HG03520 (cell line): ENCODE measurements at regions not wholly inside any gene's neighbourhood (a gene's known extent, or its start where the extent isn't known, plus 50 kb on each side); places are given as distances from the start of the nearest gene placed in this dataset.

Source experiments
- ATAC-seq: cut with Tn5 transposase; IDR thresholded peaks from one replicate; pipeline ENCODE4 v1.9.1; 2021; ENCODE audit warnings: mild to moderate bottlenecking, moderate library complexity; ENCODE audit not compliant: unreplicated experiment

DNA sequence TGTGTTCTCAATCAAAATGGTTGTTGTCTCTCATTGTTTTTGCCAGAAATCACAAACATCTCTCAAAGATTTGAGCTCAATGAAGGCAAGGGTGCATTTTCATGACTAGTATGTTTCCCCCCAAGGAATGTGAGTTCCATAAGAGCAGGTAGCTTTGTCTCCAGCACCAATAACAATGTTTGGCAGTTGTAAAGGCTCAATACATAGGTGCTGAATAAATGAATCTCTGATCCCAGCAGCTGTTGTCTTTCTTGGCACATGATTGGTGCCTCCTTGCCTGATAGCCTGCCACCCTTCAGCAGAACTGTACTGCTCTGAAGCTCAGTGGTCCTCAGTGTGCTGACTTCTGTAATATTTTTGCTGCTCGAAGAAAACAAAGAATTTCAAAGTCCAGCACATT is 103.1 kb upstream of the CDH11 start:
- ATAC-seq, result no peak

DNA sequence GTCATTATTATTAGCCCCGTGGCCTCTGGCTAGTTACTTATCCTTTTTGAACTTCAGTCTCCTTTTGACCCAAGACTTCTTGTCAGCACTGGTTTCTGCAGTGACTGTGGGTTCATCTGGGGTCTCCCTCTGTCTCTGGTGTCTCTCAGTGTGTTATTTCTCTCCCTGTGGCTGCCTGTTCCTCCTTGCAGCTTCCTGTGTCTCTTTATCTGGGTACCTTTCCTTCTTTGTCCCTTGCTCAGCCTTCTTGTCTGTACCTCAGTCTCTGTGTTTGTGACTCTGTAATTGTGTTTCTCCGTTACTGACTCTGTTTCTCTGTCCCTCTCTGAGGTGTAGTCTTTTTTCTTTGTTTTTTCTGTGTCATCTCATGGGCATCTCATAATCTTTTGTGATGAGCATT is 102.6 kb upstream of the CDH11 start:
- no peak for ATAC-seq

DNA sequence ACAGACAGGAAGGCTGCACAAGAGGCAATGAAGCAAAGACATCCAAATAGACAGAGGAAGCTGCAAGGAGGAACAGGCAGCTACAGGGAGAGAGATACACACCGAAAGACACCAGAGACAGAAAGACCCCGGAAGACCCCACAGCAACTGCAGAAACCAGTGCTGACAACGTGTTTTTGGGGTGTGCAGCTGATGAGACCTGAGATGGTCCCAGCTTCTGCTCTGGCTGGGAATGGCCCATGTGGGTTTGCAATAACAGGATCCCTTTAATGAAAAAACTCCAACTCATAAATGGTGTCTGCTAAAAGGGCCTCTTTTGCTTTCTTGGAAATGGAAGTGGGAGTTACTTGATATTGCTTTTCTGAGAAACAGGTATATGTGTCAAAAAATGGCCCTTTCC is 101.5 kb upstream of the CDH11 start:
- no peak for ATAC-seq

DNA sequence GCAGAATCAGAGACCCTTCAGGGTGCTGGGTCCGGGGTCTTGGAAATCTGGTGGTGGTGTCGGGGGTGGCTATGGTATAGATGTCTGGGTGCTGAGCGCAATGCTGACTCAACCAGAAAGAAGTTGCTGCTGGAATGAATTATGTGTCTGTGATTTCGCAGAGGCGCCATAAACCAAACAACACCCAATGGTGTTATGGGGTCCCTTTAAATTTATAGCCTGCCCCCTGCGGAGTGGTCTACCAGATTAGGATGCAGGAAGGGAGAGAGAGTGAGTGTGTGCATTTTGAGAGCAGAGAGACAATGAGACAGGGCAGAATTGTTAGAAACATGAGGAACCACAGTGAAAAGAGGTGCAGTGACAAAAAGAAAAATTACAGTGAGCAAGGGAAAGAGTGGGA is 100.7 kb upstream of the CDH11 start:
- no peak for ATAC-seq

DNA sequence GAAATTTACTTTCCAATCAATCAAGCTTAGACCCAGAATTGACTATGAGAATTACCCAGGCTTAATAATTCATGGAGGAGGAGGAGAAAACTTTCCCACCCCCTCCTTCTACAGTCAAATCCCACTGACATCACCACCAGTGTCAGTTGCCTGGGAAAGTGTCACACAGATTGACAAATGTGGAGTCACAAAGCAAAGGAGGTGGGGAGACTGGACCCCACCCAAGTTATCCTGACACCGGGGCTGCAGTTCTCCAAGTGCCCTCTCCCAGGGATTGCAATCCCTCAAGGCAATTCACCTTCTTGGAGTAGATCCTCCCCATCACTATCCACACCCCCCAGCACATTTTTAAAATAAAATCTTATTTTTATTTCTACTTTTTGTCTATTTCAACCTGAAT is 100.2 kb upstream of the CDH11 start:
- ATAC-seq, result no peak

DNA sequence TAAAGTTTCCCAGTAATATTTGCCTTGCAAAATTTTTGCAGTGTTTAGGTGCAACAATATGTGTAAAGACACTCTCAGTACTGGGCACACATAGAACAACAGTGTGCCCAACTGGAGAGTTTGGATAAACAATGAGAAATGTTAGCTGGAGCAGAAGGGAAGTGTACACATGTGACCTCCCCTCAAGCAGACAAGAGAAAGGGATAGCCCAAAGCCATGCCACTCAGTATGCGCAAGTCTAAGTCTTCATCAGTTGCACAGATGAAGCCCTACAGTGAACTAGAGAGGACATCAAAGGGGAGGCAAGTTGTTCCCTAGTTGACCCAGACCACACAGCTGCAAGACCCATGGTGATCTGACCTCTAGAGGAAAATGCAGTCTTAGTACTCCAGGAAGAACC is 97.9 kb upstream of the CDH11 start:
- no peak for ATAC-seq

DNA sequence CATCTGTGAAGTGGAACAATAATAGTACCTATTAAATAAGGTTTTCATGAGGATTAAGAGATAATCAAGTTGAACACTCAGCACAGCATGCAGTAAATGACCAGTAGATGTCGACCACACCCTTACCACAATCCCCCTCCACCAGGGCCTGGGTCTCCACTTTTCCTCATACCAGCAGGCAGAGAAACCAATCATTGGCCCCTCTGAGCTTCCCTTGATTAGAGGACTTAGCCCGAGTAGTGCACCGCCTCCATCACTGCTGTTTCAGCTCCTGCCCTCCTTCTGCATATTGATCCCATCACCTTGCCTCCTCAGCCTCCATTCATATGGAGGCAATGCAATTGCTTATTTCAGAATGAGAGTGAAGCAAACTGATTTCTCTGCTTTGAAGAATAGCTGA is 96.5 kb upstream of the CDH11 start:
- ATAC-seq, result no peak

DNA sequence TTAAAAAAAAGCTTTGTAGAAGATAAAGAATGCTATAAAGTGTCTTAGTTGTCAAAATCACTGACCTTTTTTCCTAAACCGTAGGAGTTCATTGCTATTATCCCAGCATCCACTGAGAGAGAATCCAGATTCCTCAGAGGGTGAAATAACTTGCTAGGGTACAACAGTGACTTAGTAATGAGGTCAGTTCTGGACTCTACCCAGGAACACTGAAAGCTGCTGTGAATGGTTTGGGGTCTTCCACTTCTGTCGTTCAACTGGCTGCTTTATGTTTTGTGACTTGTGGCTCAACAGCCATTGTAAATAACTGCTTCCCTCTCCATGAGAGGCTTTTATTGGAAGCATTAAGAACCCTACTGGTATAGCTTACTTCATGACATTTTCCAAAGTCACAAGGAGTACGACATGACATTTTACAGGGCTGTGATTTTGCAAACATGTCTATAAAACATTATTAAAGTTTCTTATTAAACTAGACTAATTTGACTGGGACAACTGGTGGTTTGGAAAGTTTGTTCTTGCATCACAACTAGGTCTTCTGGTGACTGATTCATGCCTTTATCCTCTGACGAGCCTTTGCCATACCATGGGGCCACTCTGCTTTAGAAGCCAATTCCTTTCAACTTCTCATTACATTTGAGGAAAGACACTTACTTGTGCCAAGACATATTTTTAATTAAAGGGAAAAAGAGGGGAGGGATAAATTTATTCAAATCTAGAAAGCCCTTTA is 92.2 kb upstream of the CDH11 start:
- ATAC-seq, result no peak

DNA sequence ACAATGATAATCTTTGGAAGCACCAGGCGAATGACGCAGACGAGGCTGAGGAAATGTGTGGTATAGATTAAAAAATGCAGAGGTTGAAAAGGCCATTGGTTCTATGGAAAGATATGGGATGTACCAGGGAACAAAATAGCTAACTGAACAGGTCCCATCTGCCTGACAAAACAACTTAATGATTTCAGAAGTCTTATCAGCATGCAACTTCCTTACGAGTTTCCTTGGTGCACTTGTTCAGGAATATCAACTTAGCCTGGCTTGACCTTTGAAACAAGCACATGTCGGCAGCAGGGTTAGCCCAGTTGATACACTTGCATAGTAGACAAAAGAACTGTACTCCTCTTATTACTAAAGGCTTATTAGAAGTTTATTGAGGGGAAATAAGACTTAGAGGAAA is 90.9 kb upstream of the CDH11 start:
- no peak for ATAC-seq

DNA sequence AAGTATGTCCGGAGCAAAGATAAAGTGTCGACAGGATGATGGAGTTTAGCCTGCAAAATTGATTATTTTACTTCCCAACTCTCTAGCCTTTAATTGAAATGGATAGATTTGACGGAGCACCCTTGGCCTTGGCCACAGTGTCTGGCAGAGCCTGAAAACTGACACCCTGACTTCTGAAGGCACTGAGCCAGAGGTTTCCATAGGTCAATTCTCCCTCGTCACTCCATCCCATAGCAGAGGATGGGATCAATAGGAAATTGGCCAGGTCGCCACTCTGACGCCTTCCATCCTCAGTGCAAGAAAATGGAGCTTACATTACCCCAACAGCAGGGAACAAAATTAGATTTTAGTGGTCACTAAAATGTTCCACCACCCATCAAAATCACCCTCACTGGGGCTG is 90.4 kb upstream of the CDH11 start:
- ATAC-seq, result no peak

DNA sequence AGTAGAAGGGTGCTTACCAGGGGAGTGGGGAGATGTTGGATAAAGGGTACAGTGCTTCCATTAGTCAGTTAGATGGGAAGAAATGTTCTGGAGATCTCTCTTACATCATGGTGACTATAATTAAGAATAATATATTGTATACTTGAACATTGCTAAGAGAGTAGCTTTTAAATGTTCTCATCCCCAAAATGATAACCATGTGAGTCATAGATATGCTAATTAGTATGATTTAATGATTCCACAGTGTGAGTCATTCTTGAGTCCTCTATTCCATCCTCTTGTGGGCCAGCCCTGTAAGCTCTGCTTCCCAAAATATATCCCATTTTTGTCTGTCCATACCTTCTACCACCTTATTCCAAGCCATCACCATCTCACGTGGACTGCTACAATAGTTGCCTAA is 80.6 kb upstream of the CDH11 start:
- ATAC-seq, result no peak

DNA sequence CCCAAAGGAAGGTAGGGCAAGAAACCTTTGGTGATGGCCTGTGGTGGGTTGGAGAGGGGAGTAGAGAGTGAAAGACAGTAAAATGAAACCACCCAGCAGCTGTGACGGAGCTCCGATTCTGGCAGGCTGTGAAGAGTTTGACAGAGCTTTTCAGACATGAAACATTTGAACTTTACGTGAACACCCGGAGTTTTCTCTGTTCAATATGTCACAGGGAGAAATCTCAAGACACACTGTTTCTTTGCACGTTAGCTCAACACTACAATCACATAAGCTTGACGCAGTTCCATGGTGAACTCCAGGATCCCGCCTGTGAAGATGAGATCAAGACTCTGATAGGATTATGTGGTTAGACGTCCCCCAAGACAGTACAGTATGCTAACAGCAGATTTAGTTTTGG is 79.6 kb upstream of the CDH11 start:
- no peak for ATAC-seq

DNA sequence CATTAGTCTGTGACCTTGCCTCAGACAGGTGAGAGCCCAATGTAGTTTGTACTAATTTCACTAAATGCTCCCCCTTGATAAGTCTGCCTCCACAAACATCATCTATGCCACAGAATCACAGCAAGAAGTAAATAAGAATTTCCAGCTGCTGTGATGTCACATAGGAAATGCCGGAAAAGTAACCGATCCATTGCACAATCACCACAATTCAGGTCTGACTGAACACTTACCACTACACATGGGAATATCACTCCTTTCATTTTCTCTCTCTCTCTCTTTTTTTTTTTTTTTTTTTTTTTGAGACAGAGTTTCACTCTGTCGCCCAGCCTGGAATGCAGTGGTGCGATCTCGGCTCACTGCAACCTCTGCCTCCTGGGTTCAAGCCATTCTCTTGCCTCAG is 79.0 kb upstream of the CDH11 start:
- no peak for ATAC-seq

DNA sequence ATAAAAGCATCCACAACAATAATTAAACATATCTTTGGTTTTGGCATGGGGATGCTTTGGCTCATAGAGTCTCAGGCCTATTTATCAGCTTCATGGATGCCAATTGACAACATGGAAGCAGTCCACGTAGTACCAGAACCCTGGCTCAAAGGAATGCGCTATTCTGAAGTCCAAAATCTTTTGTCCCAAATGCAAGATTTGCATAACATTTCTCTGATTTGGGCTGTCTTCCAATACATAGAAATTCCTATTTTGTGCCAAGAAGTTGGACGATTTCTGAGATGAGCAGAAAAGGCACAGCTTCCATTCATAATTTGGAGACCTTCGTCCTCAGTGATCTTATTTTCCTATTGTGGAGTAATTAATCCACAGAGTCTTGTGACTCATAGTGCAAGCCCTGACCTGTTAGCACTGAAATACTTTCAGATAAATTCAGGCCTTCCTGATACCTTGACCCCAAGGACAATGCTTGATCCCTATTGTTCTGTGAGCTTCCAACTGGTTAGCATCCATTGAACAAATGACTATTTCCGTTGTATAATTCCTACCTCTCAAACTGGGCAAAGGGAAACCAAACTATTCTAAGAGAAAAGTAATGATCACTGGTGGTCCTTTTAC is 78.4 kb upstream of the CDH11 start:
- no peak for ATAC-seq

DNA sequence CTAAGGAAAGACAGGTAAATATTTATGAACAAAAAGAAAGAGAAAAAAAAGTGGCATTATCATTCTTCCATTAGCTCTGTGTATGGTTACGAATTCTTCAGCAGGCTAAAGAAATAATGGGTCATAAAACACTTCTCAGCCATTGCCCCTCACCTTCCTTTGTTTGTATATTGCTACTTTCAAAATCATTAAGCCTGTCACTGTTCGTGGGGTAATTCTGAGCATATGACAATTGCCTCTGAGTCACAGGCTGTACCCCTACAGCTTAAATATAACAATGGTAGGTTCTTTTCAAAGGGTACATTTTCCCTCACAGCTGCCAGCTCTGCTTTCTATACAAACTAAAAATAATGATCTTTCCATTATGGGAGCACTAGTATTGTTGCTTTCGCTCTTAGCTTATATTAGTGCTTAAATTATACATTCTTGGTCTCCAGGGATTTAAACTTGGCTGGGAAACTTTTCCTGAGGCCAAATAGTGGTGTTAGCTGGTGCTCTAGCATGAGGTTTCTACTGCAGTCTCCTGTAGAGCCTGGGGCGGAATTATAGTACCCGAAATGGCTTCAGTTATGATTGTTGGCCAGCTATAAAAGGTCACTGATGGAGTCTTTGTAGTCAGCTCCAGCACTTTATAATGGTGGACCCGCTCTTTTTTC is 74.7 kb upstream of the CDH11 start:
- no peak for ATAC-seq

DNA sequence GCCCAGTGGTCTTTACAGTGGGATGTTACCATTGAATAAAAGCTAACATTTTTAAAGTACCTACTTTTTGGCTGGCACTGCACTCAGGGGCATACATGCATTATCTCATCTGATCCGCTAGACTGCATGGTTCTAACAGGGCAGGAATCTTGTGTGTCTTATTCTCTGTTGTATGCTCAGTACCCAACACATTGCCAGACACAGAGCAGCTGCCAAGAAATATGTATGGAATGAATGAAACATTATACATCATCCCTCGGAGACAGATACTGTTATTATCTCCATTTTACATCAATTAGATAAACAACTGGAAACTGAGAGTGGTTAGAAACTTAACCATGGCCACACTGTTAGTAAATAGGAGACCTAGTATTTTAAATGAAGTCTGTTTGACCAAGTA is 74.1 kb upstream of the CDH11 start:
- no peak for ATAC-seq

DNA sequence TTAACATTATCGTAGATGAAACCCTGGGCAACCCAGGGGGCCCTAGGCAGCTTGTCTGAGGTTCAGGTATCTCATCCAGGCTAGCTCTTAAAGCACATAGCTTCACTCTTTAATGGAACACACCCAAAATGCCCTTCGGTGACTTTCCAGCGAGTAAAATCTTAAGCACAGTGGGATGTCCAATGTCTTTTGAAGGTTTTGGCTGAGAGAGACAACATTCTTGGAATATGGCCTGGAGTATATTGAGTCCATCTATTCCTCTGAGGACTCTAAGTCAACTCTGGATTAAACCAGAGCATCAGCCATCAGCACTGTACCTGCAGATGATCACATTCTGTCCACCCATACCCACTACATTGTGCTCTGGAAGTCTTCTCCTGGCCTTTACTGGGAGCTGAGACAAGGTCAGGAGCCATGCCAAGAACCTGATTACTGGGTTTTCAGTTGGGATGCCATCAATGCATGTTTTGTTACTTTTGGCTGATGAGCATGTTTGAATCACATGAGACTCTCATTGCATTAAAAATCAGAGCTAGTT is 63.4 kb upstream of the CDH11 start:
- ATAC-seq, result no peak

DNA sequence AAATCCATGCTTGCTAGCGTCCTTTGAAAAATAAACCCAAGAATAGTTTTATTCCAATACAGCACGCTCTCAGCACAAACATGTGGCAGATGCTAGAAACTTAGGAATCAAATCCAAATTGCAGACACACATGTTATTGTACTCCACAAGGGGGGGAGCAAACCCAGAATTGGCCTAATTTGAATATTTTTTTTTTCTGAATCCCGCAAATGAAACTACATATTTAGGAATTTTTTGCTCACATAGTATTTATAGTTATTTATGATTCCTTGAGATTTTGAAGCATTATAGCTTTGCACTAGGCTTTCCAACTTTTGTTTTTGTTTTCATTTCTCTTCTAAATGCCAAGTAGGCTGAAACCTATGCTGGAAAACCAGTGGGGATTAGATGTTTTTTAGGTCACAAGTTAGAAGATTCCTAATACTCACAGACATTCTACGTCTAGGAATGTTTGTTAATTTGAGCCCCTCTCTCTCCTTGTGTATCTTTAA is 59.3 kb upstream of the CDH11 start:
- ATAC-seq, result no peak

DNA sequence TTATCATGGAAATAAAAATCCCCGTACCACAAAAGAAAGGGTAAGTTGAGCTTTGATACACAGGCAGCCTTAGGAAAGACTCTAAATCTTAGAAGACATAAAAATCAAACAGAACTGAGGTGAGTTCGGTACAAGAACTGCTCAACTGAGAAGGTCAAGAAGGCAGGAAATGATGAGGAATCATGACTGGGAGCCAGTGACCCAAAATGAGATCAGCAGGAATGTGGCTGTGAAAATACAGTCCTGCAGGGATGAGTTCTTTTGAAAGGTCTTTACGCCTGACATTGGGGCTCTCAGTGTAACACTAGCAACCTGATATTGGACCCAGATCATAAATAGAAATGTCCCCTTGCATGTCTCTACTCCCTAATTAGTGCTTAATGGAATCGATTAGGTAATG is 56.3 kb upstream of the CDH11 start:
- ATAC-seq, result no peak

DNA sequence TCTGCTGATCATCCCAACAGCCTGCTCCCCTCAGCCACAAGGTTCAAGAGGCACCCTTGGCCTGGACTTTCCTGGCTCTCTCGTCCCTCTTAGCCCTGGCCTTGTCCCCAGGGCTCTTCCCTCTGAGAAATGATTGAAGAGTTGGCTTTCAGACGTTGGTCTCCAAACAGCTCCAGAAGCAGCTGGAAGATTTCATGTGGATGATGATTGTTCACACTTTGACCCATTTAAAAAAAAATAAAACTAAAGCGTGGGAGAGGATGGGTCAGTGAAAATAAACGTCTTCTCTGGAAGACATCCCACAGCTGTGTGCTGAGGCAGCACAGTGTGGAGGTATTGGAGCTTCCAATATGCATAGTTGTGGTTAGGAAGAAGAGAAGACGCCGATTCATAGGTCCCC is 54.7 kb upstream of the CDH11 start:
- no peak for ATAC-seq

DNA sequence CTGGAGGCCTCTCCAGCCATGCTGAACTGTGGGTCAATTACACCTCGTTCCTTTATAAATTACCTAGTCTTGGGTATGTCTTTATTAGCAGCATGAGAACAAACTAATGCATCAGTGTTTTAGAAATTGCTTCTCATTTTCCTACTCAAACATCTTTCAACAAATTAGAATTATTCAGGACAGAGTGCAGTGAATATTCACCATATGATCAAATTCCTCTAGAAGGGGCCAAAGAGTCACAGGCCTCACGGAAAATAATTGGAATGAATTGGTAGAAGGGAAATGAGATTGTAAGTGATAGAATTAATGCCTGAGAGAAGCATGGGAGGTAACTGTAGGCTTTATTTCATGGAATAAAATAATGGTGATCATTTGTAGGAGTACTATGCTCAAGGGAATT is 50.5 kb upstream of the CDH11 start:
- ATAC-seq, result no peak
